Esophagus squamous epithelium (tissue), 4 donors: ENCODE measurements at regions not wholly inside any gene's neighbourhood (a gene's known extent, or its start where the extent isn't known, plus 50 kb on each side); places are given as distances from the start of the nearest gene placed in this dataset.

Source experiments
- POLR2A ChIP-seq, 4 donors: fragments of 450-650 bp; IDR thresholded peaks; one replicate each; pipeline ENCODE4 v1.6.1; 2017; ENCODE audit warnings: antibody characterized with exemption in 4 of 4, mild to moderate bottlenecking in 4 of 4, moderate library complexity in 3 of 4
- TF ChIP-seq, protein P1 (sequence below), 6 experiments: fragments of 450-650 bp in 4 of 6; fragments of 200-600 bp in 2 of 6; sonication (generic) in 2 of 6; IDR thresholded peaks; one replicate each; pipeline ENCODE4 v1.5.1; 2016 to 2019; ENCODE audit warnings: antibody characterized with exemption in 6 of 6, mild to moderate bottlenecking in 4 of 6, moderate library complexity in 4 of 6

DNA sequence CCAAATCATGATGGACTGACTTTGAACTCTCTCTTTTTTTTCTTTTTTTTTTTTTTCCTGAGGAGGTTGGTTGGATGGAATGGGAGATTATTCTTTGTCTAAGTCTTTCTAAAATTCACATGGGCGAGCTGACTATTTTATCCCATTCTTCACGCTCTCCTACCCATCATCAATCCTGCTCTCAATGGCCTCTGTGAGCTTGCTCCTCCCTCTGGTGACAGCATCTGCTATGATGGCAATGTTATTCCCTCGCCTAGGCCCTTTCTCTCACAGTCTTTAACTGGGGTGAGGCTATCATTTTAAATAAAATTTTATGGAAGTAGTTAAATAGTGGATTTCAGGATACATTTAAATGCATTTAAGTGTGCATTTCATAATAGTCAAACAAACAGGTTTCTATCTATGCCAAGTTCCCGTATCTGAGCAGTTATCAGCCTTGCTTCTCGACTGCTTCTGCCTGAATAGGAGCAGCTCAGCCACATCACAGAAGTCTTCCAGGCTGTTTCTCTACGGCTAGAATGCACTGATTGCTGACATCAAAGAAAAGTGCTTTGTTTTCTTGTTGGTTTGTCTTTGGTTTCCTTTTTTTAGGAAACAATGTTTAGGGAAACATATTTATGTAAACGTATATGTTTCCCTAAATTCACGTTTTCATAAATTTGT lies 2233.8 kb downstream of the MAT2B start:
- TF ChIP-seq, protein P1, sequence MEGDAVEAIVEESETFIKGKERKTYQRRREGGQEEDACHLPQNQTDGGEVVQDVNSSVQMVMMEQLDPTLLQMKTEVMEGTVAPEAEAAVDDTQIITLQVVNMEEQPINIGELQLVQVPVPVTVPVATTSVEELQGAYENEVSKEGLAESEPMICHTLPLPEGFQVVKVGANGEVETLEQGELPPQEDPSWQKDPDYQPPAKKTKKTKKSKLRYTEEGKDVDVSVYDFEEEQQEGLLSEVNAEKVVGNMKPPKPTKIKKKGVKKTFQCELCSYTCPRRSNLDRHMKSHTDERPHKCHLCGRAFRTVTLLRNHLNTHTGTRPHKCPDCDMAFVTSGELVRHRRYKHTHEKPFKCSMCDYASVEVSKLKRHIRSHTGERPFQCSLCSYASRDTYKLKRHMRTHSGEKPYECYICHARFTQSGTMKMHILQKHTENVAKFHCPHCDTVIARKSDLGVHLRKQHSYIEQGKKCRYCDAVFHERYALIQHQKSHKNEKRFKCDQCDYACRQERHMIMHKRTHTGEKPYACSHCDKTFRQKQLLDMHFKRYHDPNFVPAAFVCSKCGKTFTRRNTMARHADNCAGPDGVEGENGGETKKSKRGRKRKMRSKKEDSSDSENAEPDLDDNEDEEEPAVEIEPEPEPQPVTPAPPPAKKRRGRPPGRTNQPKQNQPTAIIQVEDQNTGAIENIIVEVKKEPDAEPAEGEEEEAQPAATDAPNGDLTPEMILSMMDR (IDR thresholded peaks at IDR 0.05) = no peak
- no peak for TF ChIP-seq POLR2A (IDR thresholded peaks at IDR 0.05)
